Fibroblast of the conjunctiva (primary cell): ENCODE measurements at regions not wholly inside any gene's neighbourhood (a gene's known extent, or its start where the extent isn't known, plus 50 kb on each side); places are given as distances from the start of the nearest gene placed in this dataset.

Source experiments
- DNase-seq: peaks from one replicate; pipeline ENCODE4 v3.0.0-alpha.2; 2010; ENCODE audit warnings: low read depth

DNA sequence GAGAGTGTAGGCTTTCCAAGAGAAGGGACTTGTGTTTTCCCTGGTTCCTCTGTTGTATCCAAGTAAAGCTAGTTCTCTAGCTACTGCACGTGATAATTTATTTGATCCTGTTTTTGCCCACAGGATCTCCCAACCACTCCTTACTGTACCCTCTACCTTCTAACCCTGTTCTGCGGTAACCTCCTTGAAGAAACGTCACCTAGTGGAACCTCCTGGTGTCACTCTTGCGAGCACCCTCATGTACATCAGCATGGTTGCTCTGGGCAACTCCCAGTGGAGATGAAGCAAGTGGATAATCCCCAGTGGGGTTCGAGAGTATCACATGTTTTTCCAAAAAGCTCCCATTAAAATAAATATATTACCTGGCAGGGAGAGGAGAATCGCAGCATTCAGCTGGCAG is 108.9 kb upstream of the CLMP start:
- no peak for DNase-seq

GRCh38 chr11:123302751-123303195 is 107.7 kb upstream of the CLMP start:
- no peak for DNase-seq

DNA sequence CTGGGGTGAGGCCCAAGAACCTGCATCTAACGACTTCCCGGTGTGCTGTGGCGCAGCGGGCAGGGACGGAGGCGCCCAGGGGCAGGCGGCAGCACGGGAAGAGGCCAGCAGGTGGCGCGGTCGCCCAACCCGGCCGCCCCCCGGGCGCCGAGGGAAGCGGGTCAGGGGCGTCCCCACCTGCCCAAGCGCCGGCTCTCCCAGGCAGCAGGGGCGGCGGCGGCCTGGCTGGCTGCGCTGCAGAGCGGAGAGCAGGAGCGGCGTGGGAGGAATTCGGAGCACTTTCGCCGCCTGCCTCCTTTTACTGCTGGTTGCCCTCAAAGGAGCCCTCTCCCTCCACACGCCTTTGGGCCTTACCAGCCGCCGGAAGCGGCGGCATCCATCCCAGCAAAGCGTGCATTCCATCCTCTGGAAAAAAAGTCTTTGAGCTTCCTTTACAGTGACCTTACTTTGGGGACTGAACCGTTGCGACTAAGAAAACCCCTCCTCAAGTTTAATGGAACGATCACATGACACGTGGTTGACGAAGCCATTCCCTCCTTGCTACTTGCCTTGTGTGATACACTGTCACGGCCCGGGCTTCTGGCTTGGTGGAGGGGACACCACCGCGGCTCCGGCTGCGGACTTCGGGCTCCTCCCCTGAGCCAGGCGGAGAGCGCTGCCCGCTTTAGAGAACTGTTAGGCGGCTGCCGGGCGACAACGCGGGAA is 106.8 kb upstream of the CLMP start:
- no peak for DNase-seq

DNA sequence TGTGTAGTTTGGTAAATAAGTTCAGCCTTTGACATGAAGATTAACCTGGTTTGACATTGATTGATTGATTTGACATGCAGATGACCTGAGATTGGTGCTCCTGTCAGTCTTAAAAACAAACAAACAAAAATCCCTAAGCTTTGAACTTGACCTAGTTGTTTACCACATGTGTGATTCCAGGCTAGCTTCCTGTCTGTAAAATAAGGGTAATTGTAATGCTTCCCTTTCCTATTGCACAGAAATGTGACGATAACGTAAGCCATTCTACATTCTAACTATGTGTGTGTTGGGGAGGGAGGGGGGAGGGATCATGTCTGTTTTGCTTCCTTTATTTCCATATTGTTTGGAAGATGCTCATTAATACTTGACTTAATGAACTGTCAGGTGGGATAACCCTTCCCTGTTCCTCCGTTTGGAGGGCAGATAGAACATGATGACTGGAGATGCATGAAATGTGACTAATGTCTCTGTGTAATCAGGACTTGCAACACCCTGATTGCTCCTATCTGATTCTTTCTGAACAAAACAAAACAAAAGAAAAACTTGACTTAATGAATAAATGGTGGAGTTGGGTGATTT is 106.1 kb upstream of the CLMP start:
- DNase-seq, result peak; percentile 45

DNA sequence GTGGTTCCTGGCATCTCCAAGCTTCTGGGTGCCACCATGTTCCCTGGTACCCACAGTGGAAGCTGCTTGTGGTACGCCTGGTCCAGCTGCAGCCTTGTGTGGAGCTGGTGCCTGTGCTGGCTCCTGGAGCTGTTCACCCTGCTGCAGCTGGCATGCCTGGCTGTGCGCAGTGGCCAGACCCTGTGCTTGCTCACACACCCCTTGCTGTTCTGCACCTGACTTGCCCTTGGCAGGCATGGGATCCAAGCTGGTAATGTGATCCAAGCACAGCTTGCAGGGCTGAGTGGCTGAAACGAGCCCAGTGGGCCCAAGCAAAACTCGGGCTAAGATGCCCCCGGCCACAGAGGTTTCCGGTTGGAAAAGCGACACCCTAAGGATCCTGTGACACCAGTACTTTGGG is 104.7 kb upstream of the CLMP start:
- DNase-seq, result no peak

GRCh38 chr11:123298488-123299447 is 103.7 kb upstream of the CLMP start:
- no peak for DNase-seq

DNA sequence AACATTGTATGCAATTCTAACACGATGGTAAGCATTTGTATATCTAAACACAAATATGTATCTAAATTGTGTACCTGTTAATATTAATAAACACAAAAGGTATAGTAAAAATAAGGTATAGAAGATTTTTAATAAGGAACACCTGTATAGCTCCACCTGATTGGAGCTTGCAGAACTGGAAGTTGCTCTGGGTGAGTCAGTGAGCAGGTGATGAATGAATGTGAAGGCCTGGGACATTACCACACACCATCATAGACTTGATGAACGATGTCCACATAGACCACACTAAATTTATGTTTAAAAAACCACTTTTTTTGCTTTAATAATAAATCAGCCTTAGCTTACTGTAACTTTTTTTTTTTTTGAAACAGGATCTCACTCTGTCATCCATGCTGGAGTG is 97.6 kb upstream of the CLMP start:
- DNase-seq, result no peak

GRCh38 chr11:123291201-123291869 is 96.3 kb upstream of the CLMP start:
- DNase-seq, result no peak

GRCh38 chr11:123286761-123287160 is 91.7 kb upstream of the CLMP start:
- DNase-seq, result no peak

DNA sequence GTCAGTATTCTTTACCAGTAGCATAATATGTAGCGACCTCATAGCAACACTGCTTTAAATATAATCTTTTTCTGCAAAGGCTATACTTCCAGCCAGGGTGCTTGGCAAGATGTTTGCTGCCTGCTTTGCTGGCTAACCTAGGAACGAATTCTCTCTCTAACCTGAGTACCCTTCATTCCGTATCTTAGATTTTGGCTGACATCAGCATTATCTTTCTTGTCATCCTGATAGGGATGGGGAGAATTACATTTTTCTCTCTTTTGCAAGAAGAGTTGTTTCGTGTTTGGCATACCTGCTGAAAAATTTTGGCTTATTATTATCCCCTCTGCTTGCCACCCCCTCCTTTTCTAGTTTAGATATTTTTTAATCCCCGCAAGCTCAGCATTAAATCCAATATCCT is 91.2 kb upstream of the CLMP start:
- no peak for DNase-seq

GRCh38 chr11:123284454-123284853 is 89.4 kb upstream of the CLMP start:
- DNase-seq, result no peak

- no peak for DNase-seq
These were observed 87.5 kb upstream of the CLMP start for GRCh38 chr11:123282597-123282996.

DNA sequence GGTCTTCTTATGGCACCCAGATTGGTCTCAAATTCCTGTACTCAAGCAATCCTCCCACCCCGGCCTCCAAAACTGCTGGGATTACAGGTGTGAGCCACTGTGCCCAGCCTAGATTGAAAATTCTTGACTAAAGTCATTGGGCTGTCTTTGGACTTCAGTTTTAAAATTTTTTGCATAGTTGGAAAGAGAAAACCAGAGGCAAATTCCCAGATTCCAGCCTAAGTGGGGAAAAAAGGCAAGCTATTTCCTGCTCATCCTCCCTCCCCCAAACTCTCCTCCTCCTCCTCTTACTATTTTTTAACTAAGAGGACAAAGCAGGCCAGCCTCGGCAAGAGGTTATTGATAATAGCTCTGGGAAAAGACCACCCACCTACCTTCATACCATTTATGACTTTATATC is 78.6 kb upstream of the CLMP start:
- no peak for DNase-seq

- no peak for DNase-seq
These were observed 77.5 kb upstream of the CLMP start for GRCh38 chr11:123272565-123272964.

DNA sequence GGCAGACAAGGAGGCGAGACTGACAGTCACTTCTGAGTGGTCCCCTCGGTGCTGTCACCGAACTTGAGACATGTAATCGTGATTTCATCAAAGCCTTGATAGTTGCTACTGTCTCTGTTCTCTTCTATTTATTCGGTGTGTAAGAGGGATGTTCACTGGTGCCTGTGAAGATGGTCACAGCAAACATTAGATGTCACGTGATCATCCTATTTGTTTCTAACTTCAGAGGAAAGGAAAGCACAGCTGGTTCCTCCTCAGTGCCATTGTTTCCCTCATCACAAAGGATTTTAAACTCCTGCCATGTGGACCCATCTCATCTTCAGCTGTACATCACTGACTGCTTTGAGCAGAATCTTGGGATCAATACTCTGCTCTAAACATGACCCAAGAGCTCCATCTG is 73.1 kb upstream of the CLMP start:
- DNase-seq, result no peak

- no peak for DNase-seq
These were observed 70.9 kb upstream of the CLMP start for GRCh38 chr11:123265951-123266350.

- no peak for DNase-seq
These were observed 69.4 kb upstream of the CLMP start for GRCh38 chr11:123264431-123264780.

GRCh38 chr11:123261345-123262106 is 66.5 kb upstream of the CLMP start:
- DNase-seq, result peak; percentile 49

GRCh38 chr11:123260511-123261211 is 65.6 kb upstream of the CLMP start:
- no peak for DNase-seq

DNA sequence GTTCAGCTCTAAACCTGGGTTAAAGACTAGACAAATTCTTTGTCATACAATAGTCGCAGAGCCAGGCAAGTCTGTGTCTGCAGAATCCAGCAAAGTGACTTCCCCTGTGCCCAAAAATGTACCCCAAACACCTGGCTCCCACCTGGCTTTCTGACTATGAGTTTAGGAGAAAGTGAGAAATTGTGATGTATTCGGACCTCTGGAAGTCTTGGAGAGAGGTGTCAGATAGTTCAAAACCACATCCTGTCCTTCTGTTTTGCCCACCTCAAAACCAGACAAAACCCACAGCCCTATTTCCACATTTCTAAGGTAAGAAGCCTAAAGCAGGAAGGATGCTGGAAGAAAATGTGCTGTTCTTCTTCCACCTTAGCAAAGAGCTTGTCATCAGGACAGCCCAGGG is 63.8 kb upstream of the CLMP start:
- DNase-seq, result no peak

DNA sequence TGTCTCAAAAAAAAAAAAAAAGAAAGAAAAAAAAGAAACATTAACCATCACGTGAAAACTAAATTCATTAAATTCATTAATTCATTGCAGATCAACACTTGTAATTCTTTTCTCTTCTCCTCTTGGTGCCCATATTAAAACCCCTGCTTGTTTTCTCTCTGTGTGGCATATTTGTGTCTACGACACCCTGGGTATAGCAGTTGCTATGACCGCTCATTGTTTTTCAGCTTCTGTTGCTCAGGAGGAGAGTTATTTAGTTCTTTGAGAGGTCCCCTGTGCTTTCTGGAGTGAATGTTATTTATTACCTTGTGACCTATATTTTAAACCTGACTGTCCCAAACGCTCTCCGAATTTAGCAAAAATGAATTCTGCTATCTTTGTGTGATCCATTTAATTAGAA is 62.3 kb upstream of the CLMP start:
- DNase-seq, result no peak
